B cell (primary cell): ENCODE measurements at regions not wholly inside any gene's neighbourhood (a gene's known extent, or its start where the extent isn't known, plus 50 kb on each side); places are given as distances from the start of the nearest gene placed in this dataset.

ENCODE experiments used
- ATAC-seq: fragments of 200-7000 bp; cut with Tn5 transposase; one replicate; pipeline ENCODE4 v1.10.0; 2021; ENCODE audit warnings: low read depth, mild to moderate bottlenecking, moderate number of reproducible peaks, moderate library complexity
- CTCF ChIA-PET: fragments of 350-600 bp; sonication (Branson Sonifier 250); formaldehyde crosslinking; loops from one replicate; lab custom pipeline; 2021; ENCODE audit warnings: antibody characterized with exemption, inconsistent platforms; lab: Charles Lee
- POLR2A ChIA-PET: fragments of 350-600 bp; sonication (Branson Sonifier 250); formaldehyde crosslinking; loops from one replicate; lab custom pipeline; 2021; ENCODE audit warnings: antibody characterized with exemption; lab: Charles Lee
- DNase-seq: peaks from one replicate; pipeline ENCODE4 v3.0.0; 2013
- H2AFZ ChIP-seq: 2 replicates; pipeline ENCODE4 v1.6.1; 2012; ENCODE audit warnings: mild to moderate bottlenecking, low read depth, low read length; ENCODE audit not compliant: insufficient read depth, poor library complexity, severe bottlenecking
- H3K27ac ChIP-seq, 2 donors: 1 replicate in 1 of 2; 2 replicates in 1 of 2; pipeline ENCODE4 v1.5.1; 2012 to 2013; ENCODE audit warnings: low read length in 2 of 2, mild to moderate bottlenecking in 2 of 2, moderate library complexity in 1 of 2
- H3K27me3 ChIP-seq, 4 experiments: fragments of 200-600 bp in 1 of 4; sonication (generic) in 1 of 4; replicated peaks in 1 of 4; 1 replicate in 2 of 4; 2 replicates in 2 of 4; pipeline versions ENCODE4 v1.6.1 to v1.7.0; 2013 to 2016; ENCODE audit warnings: low read length in 3 of 4, mild to moderate bottlenecking in 2 of 4, mixed read lengths in 1 of 4, moderate library complexity in 1 of 4; ENCODE audit not compliant: insufficient read depth in 4 of 4, control insufficient read depth in 3 of 4; ENCODE audit errors: control extremely low read depth in 1 of 4
- H3K36me3 ChIP-seq, 2 experiments: replicated peaks in 1 of 2; 1 replicate in 1 of 2; 2 replicates in 1 of 2; pipeline versions ENCODE4 v1.6.1 to v1.7.1; 2013; ENCODE audit warnings: low read length in 1 of 2; ENCODE audit not compliant: insufficient read depth in 2 of 2, control insufficient read depth in 1 of 2; ENCODE audit errors: control extremely low read depth in 1 of 2, extremely low read depth in 1 of 2
- H3K4me1 ChIP-seq, 2 donors: fragments of 200-600 bp in 1 of 2; sonication (generic) in 1 of 2; 1 replicate in 1 of 2; 2 replicates in 1 of 2; pipeline versions ENCODE4 v1.5.1 to v1.6.1; 2013 to 2017; ENCODE audit warnings: low read length in 2 of 2; ENCODE audit not compliant: control insufficient read depth in 2 of 2, insufficient read depth in 2 of 2
- H3K4me2 ChIP-seq: replicated peaks from 2 replicates; pipeline ENCODE3; 2012; ENCODE audit warnings: mild to moderate bottlenecking, low read depth, low read length; ENCODE audit not compliant: poor library complexity, severe bottlenecking
- H3K4me3 ChIP-seq, 5 experiments: fragments of 200-600 bp in 1 of 5; sonication (generic) in 1 of 5; 1 replicate in 3 of 5; 2 replicates in 2 of 5; pipeline versions ENCODE4 v1.5.1 to v1.7.0; 2011 to 2016; ENCODE audit warnings: low read length in 4 of 5, mild to moderate bottlenecking in 4 of 5, low read depth in 2 of 5, control low read depth in 1 of 5, moderate library complexity in 1 of 5; ENCODE audit not compliant: insufficient read depth in 1 of 5; ENCODE audit errors: control extremely low read depth in 1 of 5, extremely low read depth in 1 of 5
- H3K79me2 ChIP-seq: fragments of 200-600 bp; sonication (generic); one replicate; pipeline ENCODE4 v1.6.0; 2016; ENCODE audit warnings: low read length; ENCODE audit not compliant: control insufficient read depth, insufficient read depth
- H3K9ac ChIP-seq: fragments of 200-600 bp; sonication (generic); 2 replicates; pipeline ENCODE4 v1.6.1; 2017; ENCODE audit warnings: mild to moderate bottlenecking, low read length, moderate library complexity
- H3K9me3 ChIP-seq, 3 donors: one replicate each; pipeline versions ENCODE4 v1.6.1 to v1.7.1; 2013; ENCODE audit warnings: low read length in 2 of 3; ENCODE audit not compliant: control insufficient read depth in 2 of 3, insufficient read depth in 1 of 3; ENCODE audit errors: control extremely low read depth in 1 of 3
- H4K20me1 ChIP-seq: 2 replicates; pipeline ENCODE4 v1.6.0; 2012; ENCODE audit warnings: mild to moderate bottlenecking, low read length; ENCODE audit not compliant: insufficient read depth, control insufficient read depth, poor library complexity, severe bottlenecking
- H3K27ac Mint-ChIP-seq: one replicate; pipeline ENCODE4 v1.8.0; 2021; ENCODE audit warnings: mixed read lengths
- H3K27me3 Mint-ChIP-seq: one replicate; pipeline ENCODE4 v1.8.0; 2021; ENCODE audit warnings: mixed read lengths
- H3K4me1 Mint-ChIP-seq: one replicate; pipeline ENCODE4 v1.8.0; 2021; ENCODE audit warnings: mixed read lengths
- H3K4me3 Mint-ChIP-seq: one replicate; pipeline ENCODE4 v1.8.0; 2021; ENCODE audit warnings: mixed read lengths
- H3K9me3 Mint-ChIP-seq: one replicate; pipeline ENCODE4 v1.8.0; 2022; ENCODE audit warnings: mixed read lengths; ENCODE audit not compliant: insufficient read depth
- EZH2 ChIP-seq: IDR thresholded peaks from 2 replicates; pipeline ENCODE4 v1.6.1; 2012; ENCODE audit warnings: borderline replicate concordance, low read depth, mild to moderate bottlenecking, moderate library complexity, low read length; ENCODE audit not compliant: insufficient read depth, poor library complexity, severe bottlenecking
- WGBS: methylation state at CpG from one replicate; pipeline ENCODE4 v1.1.5; 2013; ENCODE audit warnings: missing lambda C conversion rate; ENCODE audit not compliant: insufficient coverage; 5-methylcytosine and 5-hydroxymethylcytosine counted together
- intact Hi-C: fragments of 100-400 bp; cut with micrococcal nuclease; formaldehyde crosslinking; loops from one replicate; pipeline ENCODE4 v1.10.0; 2022
- TF ChIP-seq, protein P1 (sequence below): fragments of 200-600 bp; IDR thresholded peaks from one replicate; pipeline ENCODE4 v1.8.0; 2022; ENCODE audit warnings: antibody characterized with exemption, mild to moderate bottlenecking

- H3K36me3 ChIP-seq = no peaks in the 10 kb centered on the region
- H3K27ac Mint-ChIP-seq = no peak overlapping the region
- 60% methylated on average over 1 of the region's 4 CpGs for WGBS
- no peak for DNase-seq
- H3K9me3 Mint-ChIP-seq = no peaks in the 10 kb centered on the region
- H3K4me3 Mint-ChIP-seq = no peak overlapping the region
- no peak overlapping the region for H3K4me2 ChIP-seq
- H3K4me3 ChIP-seq = no peak overlapping the region
- H4K20me1 ChIP-seq = no peaks in the 10 kb centered on the region
- no peaks in the 10 kb centered on the region for H3K4me1 Mint-ChIP-seq
- no peaks in the 10 kb centered on the region for H3K9me3 ChIP-seq
- no peaks in the 10 kb centered on the region for H3K27me3 ChIP-seq
- CTCF ChIA-PET = no interaction called here
- no peak for TF ChIP-seq EZH2
- TF ChIP-seq, protein P1, sequence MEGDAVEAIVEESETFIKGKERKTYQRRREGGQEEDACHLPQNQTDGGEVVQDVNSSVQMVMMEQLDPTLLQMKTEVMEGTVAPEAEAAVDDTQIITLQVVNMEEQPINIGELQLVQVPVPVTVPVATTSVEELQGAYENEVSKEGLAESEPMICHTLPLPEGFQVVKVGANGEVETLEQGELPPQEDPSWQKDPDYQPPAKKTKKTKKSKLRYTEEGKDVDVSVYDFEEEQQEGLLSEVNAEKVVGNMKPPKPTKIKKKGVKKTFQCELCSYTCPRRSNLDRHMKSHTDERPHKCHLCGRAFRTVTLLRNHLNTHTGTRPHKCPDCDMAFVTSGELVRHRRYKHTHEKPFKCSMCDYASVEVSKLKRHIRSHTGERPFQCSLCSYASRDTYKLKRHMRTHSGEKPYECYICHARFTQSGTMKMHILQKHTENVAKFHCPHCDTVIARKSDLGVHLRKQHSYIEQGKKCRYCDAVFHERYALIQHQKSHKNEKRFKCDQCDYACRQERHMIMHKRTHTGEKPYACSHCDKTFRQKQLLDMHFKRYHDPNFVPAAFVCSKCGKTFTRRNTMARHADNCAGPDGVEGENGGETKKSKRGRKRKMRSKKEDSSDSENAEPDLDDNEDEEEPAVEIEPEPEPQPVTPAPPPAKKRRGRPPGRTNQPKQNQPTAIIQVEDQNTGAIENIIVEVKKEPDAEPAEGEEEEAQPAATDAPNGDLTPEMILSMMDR = no peak
- intact Hi-C loops = no loop called here
- POLR2A ChIA-PET = no interaction called here
- H3K9ac ChIP-seq = no peak overlapping the region
- H3K79me2 ChIP-seq = no peaks in the 10 kb centered on the region
- ATAC-seq = no peak
- no peak overlapping the region for H2AFZ ChIP-seq
- H3K4me1 ChIP-seq = no peaks in the 10 kb centered on the region
- H3K27ac ChIP-seq = no peak overlapping the region
- no peaks in the 10 kb centered on the region for H3K27me3 Mint-ChIP-seq
Observed at GRCh38 chr13:62544928-62545327, 1129.3 kb upstream of the PCDH20 start.

DNA sequence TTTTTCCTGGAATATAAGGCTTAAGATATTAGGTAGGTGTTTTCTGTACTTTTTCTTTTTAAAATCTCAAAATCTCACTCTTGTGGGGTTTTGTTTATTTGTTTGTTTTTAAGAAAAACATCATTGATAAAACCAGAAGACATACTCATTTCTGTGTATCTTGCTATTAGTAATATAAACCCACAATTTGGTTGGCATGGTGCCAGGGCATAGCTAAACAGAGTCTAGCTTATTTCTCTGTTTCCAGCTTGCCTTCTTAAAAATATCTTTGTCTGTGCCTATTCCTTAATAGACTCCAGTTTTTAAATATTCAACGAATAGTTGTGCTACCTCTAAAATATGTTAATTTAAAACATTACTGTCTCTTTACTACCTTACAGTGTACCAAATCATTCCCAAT lies 1121.9 kb upstream of the PCDH20 start:
- DNase-seq (no peak), ATAC-seq (no peak)
- H3K27ac Mint-ChIP-seq = no peak overlapping the region
- ChIA-PET POLR2A (no interaction called here), CTCF (no interaction called here)
- Histone ChIP-seq H3K9me3 (no peaks in the 10 kb centered on the region), H3K4me1 (no peaks in the 10 kb centered on the region), H3K9ac (no peak overlapping the region), H3K36me3 (no peaks in the 10 kb centered on the region), H3K27ac (no peak overlapping the region), H3K79me2 (no peaks in the 10 kb centered on the region), H3K4me3 (no peak overlapping the region), H4K20me1 (no peaks in the 10 kb centered on the region), H3K4me2 (no peak overlapping the region), H3K27me3 (no peaks in the 10 kb centered on the region), H2AFZ (no peak overlapping the region)
- intact Hi-C loops = no loop called here
- peaks cover 3% of the 10 kb centered on the region for H3K9me3 Mint-ChIP-seq
- H3K4me3 Mint-ChIP-seq = no peak overlapping the region
- no CpG with 5 or more reads among the region's 1 CpG for WGBS
- H3K27me3 Mint-ChIP-seq = no peaks in the 10 kb centered on the region
- H3K4me1 Mint-ChIP-seq = no peaks in the 10 kb centered on the region
- TF ChIP-seq, protein P1 = no peak
- no peak for TF ChIP-seq EZH2
